HG02623 (cell line): ENCODE measurements at regions not wholly inside any gene's neighbourhood (a gene's known extent, or its start where the extent isn't known, plus 50 kb on each side); places are given as distances from the start of the nearest gene placed in this dataset.
"Not testable (repeated sequence)": the region's sequence is repeated elsewhere in the genome, so short reads cannot be mapped to it uniquely, and the experiment has no call there.

ENCODE experiments used
- ATAC-seq: cut with Tn5 transposase; IDR thresholded peaks from one replicate; pipeline ENCODE4 v1.9.1; 2021; ENCODE audit warnings: moderate library complexity; ENCODE audit not compliant: unreplicated experiment

GRCh38 chr12:102298022-102298421 is 100.4 kb upstream of the PMCH start:
- no peak for ATAC-seq

- ATAC-seq = no peak
Measured at GRCh38 chr12:102297412-102297811, 99.8 kb upstream of the PMCH start.

GRCh38 chr12:102294568-102294967 is 96.9 kb upstream of the PMCH start:
- ATAC-seq = no peak

GRCh38 chr12:102291498-102292440 is 94.1 kb upstream of the PMCH start:
- not testable (repeated sequence) for ATAC-seq

- ATAC-seq = not testable (repeated sequence)
Measured at GRCh38 chr12:102289702-102290101, 92.1 kb upstream of the PMCH start.

- no peak for ATAC-seq
Measured at GRCh38 chr12:102281231-102281630, 83.6 kb upstream of the PMCH start.

GRCh38 chr12:102255687-102256086 is 58.1 kb upstream of the PMCH start:
- not testable (repeated sequence) for ATAC-seq

- not testable (repeated sequence) for ATAC-seq
Measured at GRCh38 chr12:102251005-102251404, 53.4 kb upstream of the PMCH start.

- ATAC-seq = no peak
Measured at GRCh38 chr12:102249079-102249841, 51.6 kb upstream of the PMCH start.
